ENCODE measurements at regions not wholly inside any gene's neighbourhood (a gene's known extent, or its start where the extent isn't known, plus 50 kb on each side); places are given as distances from the start of the nearest gene placed in this dataset.

GRCh38 chr13:22111152-22111783 is 440.4 kb downstream of the FGF9 start:
- TF ChIP-seq CTCF (IDR thresholded peaks at IDR 0.05) (no peak), EZH2 (IDR thresholded peaks at IDR 0.05; ENCODE audit: borderline replicate concordance, insufficient read depth, low read depth, low read length, poor library complexity, severe bottlenecking) (no peak)

Data from B cell (primary cell).